Neural cell (in vitro differentiated cells): ENCODE measurements at regions not wholly inside any gene's neighbourhood (a gene's known extent, or its start where the extent isn't known, plus 50 kb on each side); places are given as distances from the start of the nearest gene placed in this dataset.

Experiments used
- H2AFZ ChIP-seq: fragments of 200-600, 300-800 bp; sonication (generic), shearing (Covaris generic); 2 replicates; pipeline ENCODE4 v1.6.0; 2014; ENCODE audit warnings: low read depth, mild to moderate bottlenecking, antibody characterized with exemption, low read length, moderate library complexity
- H3F3A ChIP-seq: fragments of 200-600 bp; shearing (Covaris generic); 2 replicates; pipeline ENCODE4 v1.6.1; 2016; ENCODE audit warnings: mild to moderate bottlenecking, moderate library complexity, mixed read lengths, antibody characterized with exemption, low read length; ENCODE audit not compliant: insufficient read depth, poor library complexity, severe bottlenecking
- H3K27ac ChIP-seq: fragments of 200-600, 300-800 bp; sonication (generic), shearing (Covaris generic); 2 replicates; pipeline ENCODE4 v1.5.1; 2014; ENCODE audit warnings: mild to moderate bottlenecking, low read length, moderate library complexity
- H3K27me3 ChIP-seq: fragments of 300-800, 200-600 bp; sonication (generic), shearing (Covaris generic); 2 replicates; pipeline ENCODE4 v1.6.0; 2014; ENCODE audit warnings: mild to moderate bottlenecking, low read depth, low read length, moderate library complexity; ENCODE audit not compliant: insufficient read depth
- H3K36me3 ChIP-seq: fragments of 300-800, 200-600 bp; sonication (generic), shearing (Covaris generic); 2 replicates; pipeline ENCODE4 v1.5.1; 2014; ENCODE audit warnings: mild to moderate bottlenecking, antibody characterized with exemption, low read length, moderate library complexity; ENCODE audit not compliant: insufficient read depth
- H3K4me2 ChIP-seq: fragments of 300-800, 200-600 bp; sonication (generic), shearing (Covaris generic); 2 replicates; pipeline ENCODE4 v1.6.0; 2014; ENCODE audit warnings: mild to moderate bottlenecking, low read length
- H3K4me3 ChIP-seq: fragments of 300-800, 200-600 bp; sonication (generic), shearing (Covaris generic); 2 replicates; pipeline ENCODE4 v1.5.1; 2014; ENCODE audit warnings: mild to moderate bottlenecking, low read length, moderate library complexity
- H3K79me2 ChIP-seq: fragments of 200-600 bp; shearing (Covaris generic); replicated peaks from 2 replicates; pipeline ENCODE4 v1.6.0; 2014; ENCODE audit warnings: mild to moderate bottlenecking, low read length, moderate library complexity; ENCODE audit not compliant: insufficient read depth
- H3K9ac ChIP-seq: fragments of 300-800, 200-600 bp; sonication (generic), shearing (Covaris generic); 2 replicates; pipeline ENCODE4 v1.6.1; 2016; ENCODE audit warnings: mild to moderate bottlenecking, low read length, mixed read lengths
- H3K9me2 ChIP-seq: fragments of 200-600 bp; shearing (Covaris generic); 2 replicates; pipeline ENCODE4 v1.6.1; 2016; ENCODE audit warnings: mild to moderate bottlenecking, low read length, mixed read lengths; ENCODE audit not compliant: insufficient read depth
- H3K9me3 ChIP-seq: fragments of 200-600, 300-800 bp; sonication (generic), shearing (Covaris generic); 2 replicates; pipeline ENCODE4 v1.6.1; 2016; ENCODE audit warnings: mild to moderate bottlenecking, mixed run types, low read length, moderate library complexity, mixed read lengths
- H4K20me1 ChIP-seq: fragments of 200-600 bp; shearing (Covaris generic); 2 replicates; pipeline ENCODE4 v1.6.1; 2016; ENCODE audit warnings: mild to moderate bottlenecking, mixed run types; ENCODE audit not compliant: insufficient read depth
- CTCF ChIP-seq: fragments of 450-650 bp; IDR thresholded peaks from 2 replicates; pipeline ENCODE4 v1.5.1; 2014; ENCODE audit warnings: antibody characterized with exemption, mild to moderate bottlenecking, moderate library complexity; ENCODE audit not compliant: poor library complexity, severe bottlenecking
- EP300 ChIP-seq: fragments of 450-650 bp; conservative IDR thresholded peaks from 2 replicates; pipeline ENCODE4 v1.6.1; 2014; ENCODE audit warnings: antibody characterized with exemption, mild to moderate bottlenecking, moderate library complexity; ENCODE audit not compliant: poor library complexity, severe bottlenecking
- EZH2 ChIP-seq: fragments of 200-600, 300-800 bp; shearing (Covaris generic), sonication (generic); IDR thresholded peaks from 2 replicates; pipeline ENCODE4 v1.6.1; 2014; ENCODE audit warnings: antibody characterized with exemption, low read length, borderline replicate concordance, mild to moderate bottlenecking; ENCODE audit not compliant: insufficient read depth, poor library complexity, severe bottlenecking
- MXI1 ChIP-seq: fragments of 450-650 bp; conservative IDR thresholded peaks from 2 replicates; pipeline ENCODE4 v1.6.1; 2014; ENCODE audit warnings: antibody characterized with exemption, mild to moderate bottlenecking; ENCODE audit not compliant: poor library complexity, severe bottlenecking
- POLR2AphosphoS5 ChIP-seq: IDR thresholded peaks from 2 replicates; pipeline ENCODE4 v1.6.1; 2012
- RAD21 ChIP-seq: fragments of 450-650 bp; conservative IDR thresholded peaks from 2 replicates; pipeline ENCODE4 v1.6.1; 2014; ENCODE audit warnings: antibody characterized with exemption, mild to moderate bottlenecking, moderate library complexity
- REST ChIP-seq: IDR thresholded peaks from 2 replicates; pipeline ENCODE4 v1.6.1; 2012; ENCODE audit warnings: borderline replicate concordance
- SMC3 ChIP-seq: fragments of 450-650 bp; conservative IDR thresholded peaks from 2 replicates; pipeline ENCODE4 v1.6.1; 2014; ENCODE audit warnings: antibody characterized with exemption, mild to moderate bottlenecking, moderate library complexity; ENCODE audit not compliant: poor library complexity
- TAF1 ChIP-seq: IDR thresholded peaks from 2 replicates; pipeline ENCODE4 v1.6.1; 2012; ENCODE audit warnings: low read depth

GRCh38 chr20:43803276-43803675 lies 76.5 kb upstream of the GTSF1L start:
- no peaks in the 10 kb centered on the region for H3K27me3 ChIP-seq
- H3K36me3 ChIP-seq, result no peaks in the 10 kb centered on the region
- TF ChIP-seq MXI1 (no peak), RAD21 (no peak), EZH2 (no peak), TAF1 (no peak), CTCF (no peak), POLR2AphosphoS5 (no peak), EP300 (no peak), SMC3 (no peak), REST (no peak)

DNA sequence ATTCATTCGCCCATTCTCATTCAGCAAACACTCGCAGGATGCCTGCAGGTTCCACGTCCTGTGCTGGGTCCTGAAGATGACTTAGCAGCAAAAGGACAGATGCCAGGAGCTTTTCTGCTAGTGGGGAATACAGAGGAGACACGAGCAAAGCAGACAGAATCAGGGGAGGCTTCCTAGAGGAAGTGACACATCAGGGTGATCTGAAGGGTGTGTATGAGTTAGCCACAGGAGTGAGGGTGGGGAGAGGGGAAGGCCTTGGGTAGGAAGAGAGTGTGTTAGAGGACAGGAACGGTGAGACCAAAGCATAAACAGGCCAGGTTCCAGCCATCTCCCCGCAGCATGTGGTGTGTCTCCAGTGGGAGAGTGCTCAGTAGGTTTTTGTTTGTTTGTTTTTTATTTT lies 73.4 kb upstream of the GTSF1L start:
- no peak overlapping the region for H2AFZ ChIP-seq
- H3K4me2 ChIP-seq, result no peak overlapping the region
- no peaks in the 10 kb centered on the region for H3K79me2 ChIP-seq
- no peaks in the 10 kb centered on the region for H3K27me3 ChIP-seq
- H3K4me3 ChIP-seq, result no peak overlapping the region
- H3F3A ChIP-seq, result no peaks in the 10 kb centered on the region
- H3K9me2 ChIP-seq, result no peaks in the 10 kb centered on the region
- no peak overlapping the region for H3K9ac ChIP-seq
- no peaks in the 10 kb centered on the region for H3K36me3 ChIP-seq
- no peak for TF ChIP-seq EP300
- no peak for TF ChIP-seq TAF1
- TF ChIP-seq REST, result no peak
- TF ChIP-seq SMC3, result no peak
- no peak for TF ChIP-seq POLR2AphosphoS5
- TF ChIP-seq EZH2, result no peak
- TF ChIP-seq RAD21, result no peak
- no peak for TF ChIP-seq MXI1
- TF ChIP-seq CTCF, result no peak
- H4K20me1 ChIP-seq, result no peaks in the 10 kb centered on the region
- no peaks in the 10 kb centered on the region for H3K9me3 ChIP-seq
- no peak overlapping the region for H3K27ac ChIP-seq

More at GRCh38 chr20:43803276-43803675, 76.5 kb upstream of the GTSF1L start:
- Histone ChIP-seq H4K20me1 (no peaks in the 10 kb centered on the region), H3K9ac (no peak overlapping the region), H3F3A (no peaks in the 10 kb centered on the region), H3K9me2 (no peaks in the 10 kb centered on the region), H2AFZ (no peak overlapping the region), H3K9me3 (no peaks in the 10 kb centered on the region), H3K79me2 (no peaks in the 10 kb centered on the region), H3K4me3 (no peak overlapping the region), H3K4me2 (no peak overlapping the region), H3K27ac (no peak overlapping the region)
